ENCODE measurements at regions not wholly inside any gene's neighbourhood (a gene's known extent, or its start where the extent isn't known, plus 50 kb on each side); places are given as distances from the start of the nearest gene placed in this dataset.

GRCh38 chr1:56311766-56312165, 267.6 kb downstream of the PLPP3 start:
- no peak for DNase-seq

DNA sequence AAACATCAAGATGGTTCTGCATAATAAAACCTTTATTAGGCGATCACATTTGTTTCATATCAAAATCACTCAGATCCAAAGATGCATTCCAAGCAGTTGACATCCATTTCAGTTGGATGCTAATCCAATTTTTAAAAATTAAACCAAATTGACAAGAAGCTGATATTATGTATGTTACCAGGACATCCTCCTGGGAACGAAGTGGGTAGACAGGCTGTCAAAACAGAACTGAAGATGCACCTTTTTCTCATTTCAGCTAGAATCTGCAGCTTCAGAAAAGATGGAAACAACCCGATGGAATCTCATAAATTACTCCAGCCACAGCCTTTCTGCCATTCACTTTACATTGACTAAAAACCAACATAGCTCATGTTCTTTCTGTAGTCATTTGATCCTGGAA, 268.4 kb downstream of the PLPP3 start:
- no peak for DNase-seq

DNA sequence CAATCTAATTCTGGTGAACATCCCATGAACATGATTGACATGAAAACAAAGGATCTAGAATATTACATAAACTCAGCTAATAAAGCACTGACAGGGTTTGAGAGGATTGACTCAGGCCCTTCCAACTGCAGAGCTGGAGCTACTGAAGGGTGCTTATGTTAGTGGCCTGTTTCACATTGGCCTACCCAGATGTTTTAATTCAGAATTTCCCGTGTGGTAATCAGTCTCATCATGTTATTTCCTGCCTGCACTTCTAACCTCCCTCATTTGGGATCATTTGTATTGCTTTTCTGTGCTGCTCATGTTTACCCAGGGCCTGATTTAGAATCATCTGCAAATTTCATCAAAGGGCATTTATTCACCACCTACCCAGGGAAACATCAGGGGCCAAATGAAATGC, 270.3 kb downstream of the PLPP3 start:
- DNase-seq: no peak

DNA sequence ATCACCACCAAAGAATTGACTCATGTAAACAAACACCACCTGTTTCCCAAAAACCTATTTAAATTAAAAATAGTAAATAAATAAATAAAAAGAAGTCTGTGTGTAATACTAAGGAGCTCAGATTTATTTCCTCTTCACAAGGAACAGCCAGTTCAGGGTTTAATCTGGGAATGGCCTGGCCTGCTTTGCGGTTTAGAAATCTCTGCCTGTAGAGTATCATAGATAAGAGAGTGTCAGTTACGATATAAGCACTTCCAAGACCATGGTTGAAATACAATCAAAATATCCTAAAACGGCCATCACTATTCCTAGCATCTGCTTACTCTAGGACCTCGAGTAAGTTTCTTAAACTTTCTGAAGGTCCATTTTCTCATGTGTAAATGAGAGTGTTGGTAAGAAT, 274.4 kb downstream of the PLPP3 start:
- DNase-seq: no peak

DNA sequence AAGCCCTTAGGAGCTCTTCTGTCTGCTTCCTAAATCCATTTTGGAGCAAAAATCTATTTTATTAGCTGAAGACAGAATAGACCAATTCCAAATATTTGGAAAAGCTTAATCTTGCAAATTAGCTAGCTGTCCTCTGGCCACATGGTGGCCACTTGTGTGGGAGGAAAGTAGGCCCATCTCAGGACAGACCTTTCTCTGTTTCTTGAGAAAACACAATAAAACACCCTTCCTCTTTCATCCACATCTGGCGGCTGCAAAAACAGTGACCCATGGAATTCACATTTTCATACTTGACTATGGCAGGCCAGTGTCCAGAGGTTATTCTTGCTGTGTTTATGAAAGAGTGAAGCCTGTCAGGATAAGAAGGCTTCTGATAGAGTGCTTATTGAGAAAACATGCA, 275.6 kb downstream of the PLPP3 start:
- no peak for DNase-seq

DNA sequence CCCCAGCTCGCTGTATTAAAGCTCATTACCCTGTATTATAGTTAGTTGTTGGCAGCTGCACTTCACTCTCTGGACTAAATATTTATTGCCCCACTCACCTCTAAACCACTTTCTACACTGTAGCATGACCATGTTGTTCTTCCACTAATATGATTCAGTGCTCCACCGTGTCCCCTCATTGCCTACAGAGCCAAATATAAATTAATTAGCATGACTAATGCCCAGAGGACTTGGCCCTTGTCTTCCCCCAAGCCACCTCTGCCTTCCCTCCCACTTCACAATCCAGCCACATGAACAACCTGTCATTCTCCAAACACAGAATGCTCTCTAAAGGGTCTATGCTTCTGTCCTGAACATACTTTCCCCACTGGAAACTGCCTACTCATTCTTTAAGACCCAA, 276.5 kb downstream of the PLPP3 start:
- no peak for DNase-seq

- DNase-seq: no peak
Observed at GRCh38 chr1:56301791-56302190, 277.6 kb downstream of the PLPP3 start.

GRCh38 chr1:56300836-56301235, 278.5 kb downstream of the PLPP3 start:
- DNase-seq: no peak

GRCh38 chr1:56298866-56299265, 280.5 kb downstream of the PLPP3 start:
- no peak for DNase-seq

DNA sequence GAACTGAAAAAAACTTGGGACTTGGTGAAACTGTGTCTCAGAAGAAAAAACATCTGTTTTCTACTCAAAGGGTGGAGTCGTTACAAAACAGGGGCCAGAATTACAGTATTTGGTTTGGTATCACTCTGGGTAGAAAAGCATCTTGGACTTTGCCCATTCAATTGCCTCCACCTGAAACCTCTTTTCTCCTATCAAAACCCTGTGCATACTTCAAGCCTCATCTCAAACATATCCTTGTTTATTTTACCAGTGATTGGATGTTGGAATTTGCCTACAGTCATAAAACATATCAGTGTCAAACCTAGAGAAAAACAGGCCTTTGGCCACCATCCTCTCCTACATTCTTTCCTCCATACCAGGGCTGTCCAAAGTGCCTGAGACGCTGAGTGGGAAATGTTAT, 281.5 kb downstream of the PLPP3 start:
- no peak for DNase-seq

DNA sequence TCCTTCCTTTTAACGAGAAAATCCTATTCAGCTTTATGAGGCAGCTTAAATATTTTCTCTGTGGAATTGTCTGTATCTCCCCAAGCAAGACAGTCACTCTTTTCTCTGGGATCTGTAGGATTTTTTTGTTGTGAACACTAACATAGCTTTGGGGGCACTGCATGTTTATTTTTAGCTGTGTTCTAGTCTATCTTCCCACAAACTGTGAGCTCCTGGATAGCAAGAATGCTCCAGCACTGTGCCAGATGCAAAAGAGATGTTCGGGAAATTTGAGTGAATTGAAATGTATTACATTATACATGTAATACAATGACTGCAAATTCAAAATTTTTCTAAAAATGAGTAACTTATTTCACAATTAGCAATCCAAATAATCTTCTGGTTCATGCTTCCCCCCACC, 282.2 kb downstream of the PLPP3 start:
- no peak for DNase-seq

DNA sequence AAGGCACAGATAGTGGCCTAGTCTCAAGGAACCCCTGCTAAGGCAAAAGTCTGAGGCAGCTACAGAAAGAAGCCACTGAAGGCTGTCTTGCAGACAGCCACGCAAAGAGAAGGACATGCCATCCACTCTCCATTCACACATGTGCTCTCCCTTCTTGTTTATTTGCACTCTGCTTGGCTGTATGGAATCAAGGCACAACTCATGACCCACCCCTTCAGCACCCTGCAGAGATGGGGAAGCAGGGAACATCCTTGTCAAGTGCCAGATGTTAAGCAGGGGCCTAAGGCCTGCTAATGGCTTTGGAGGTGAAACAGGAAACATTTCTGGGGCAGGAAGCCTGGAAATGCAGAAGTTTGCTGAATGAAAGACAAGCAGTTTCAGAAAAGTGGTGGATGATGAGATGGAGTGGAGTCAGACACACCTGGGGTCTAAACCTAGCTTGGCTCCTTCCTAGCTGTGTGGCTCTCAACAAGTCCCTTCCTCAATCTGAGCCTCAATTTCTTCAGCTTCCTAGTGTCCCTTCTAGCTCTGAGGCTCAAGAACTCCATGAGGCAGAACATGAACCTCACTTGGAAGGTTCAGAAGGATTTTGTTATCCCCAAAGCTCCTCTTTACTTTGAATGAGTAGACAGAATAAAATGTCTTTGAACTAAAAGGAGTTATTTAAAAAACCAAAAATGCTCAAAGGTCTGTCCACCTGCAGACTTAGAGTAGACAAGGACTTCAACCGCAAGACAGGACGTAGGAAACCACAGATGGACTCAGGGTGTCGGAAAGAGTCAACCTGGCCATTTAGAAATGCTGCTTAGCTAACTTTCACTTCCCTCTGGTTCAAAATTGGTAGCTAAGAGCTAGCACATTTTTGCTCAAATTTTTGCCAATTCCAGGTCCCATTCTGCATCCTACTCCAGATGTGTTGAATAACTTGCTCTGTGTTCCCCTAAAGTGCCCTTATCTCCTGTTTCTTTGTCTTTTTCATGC, 283.1 kb downstream of the PLPP3 start:
- no peak for DNase-seq

- DNase-seq: no peak
Observed at GRCh38 chr1:56291374-56291919, 287.9 kb downstream of the PLPP3 start.

- no peak for DNase-seq
Observed at GRCh38 chr1:56289260-56289659, 290.1 kb downstream of the PLPP3 start.

- no peak for DNase-seq
Observed at GRCh38 chr1:56287721-56288120, 291.6 kb downstream of the PLPP3 start.

DNA sequence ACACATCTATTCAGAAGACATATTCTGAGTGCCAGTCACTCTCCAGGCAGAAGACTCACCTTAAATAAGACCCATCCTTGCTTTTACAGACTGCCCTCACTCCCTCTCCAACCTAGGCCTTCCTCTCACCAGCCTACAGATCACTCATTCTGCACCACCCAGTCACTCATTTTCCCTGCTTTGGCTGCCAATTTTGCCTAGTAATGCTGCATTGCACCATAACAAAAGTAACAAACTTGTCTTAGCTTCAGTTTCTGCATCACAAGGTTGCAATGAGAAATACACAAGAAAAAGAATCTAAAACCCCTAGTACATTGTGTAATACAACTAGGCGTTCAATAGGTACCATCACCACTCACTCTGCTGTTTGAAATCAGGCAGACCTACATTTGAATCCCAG, 292.4 kb downstream of the PLPP3 start:
- no peak for DNase-seq

DNA sequence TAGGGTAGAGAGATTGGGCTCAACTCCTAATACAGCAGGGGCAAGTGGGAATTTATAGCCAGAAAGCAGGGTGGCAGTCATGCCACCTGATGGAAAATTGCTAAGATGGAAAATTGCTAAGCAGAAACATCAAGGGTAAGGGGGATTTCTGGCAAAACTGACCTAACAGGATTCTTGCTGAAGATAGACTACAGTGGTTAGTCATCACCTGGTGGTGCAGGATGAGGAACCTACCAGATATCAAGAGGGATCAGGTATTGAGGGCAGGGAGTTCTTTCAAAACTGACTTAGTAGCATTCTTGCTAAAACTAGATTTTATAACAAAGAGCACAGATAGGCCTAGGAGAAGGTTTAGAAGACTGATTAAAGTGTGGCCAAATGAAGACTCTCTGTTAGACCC, 292.9 kb downstream of the PLPP3 start:
- no peak for DNase-seq

DNA sequence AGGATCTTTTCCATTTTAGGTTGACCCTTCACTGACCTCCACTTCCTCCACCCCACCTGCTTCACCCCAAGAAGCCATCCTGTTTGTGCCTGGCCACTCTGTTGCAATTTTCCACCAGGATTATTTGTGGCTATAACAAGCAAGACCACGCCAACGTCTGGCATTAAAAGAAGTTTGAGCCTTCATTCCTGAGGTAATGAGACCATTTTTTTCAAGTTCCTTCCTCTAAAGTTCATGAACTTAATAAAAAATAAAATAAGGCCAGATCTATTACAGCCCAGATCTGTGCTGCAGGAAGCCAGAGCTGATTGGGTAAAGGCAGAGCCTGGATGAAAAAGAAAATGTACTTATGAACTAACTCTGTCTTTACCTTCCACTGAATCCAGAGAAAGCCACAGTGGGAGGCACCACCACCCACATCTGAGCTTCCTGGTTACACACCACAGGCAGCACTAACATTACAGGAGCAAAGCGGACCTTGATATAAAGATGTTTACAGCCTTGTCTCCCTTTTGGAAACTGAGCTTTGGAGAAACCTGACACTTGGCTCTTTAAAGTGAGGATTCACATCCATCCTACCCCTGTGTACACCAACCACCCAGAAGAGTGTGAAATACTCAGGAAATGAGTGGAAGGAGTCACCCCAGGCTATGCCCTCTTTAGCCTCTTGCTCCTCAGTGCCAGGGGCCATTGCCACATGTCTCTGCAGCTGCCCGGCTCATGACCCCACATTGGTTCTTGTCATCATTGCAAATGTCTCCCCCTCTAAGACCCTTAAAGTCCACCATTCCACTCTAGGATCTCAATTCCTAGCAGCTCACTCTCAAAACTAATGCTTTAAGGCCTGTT, 293.6 kb downstream of the PLPP3 start:
- no peak for DNase-seq

- DNase-seq: no peak
Observed at GRCh38 chr1:56284928-56285327, 294.4 kb downstream of the PLPP3 start.

DNA sequence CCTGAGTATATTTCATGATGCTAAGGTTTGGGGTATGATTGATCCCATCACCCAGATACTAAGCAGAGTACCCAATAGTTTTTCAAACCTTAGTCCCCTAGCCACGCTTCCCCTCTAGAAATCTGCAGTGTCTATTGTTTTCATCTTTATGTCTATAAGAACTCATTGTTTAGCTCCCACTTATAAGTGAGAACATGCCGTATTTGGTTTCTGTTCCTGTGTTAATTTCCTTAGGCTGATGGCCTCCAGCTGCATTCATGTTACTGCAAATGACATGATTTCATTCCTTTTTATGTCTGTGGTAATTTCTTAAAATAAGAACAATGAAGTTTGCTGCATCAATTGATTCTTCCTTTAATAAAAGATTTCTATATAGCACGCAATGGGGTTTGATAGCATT, 301.3 kb downstream of the PLPP3 start:
- no peak for DNase-seq

DNA sequence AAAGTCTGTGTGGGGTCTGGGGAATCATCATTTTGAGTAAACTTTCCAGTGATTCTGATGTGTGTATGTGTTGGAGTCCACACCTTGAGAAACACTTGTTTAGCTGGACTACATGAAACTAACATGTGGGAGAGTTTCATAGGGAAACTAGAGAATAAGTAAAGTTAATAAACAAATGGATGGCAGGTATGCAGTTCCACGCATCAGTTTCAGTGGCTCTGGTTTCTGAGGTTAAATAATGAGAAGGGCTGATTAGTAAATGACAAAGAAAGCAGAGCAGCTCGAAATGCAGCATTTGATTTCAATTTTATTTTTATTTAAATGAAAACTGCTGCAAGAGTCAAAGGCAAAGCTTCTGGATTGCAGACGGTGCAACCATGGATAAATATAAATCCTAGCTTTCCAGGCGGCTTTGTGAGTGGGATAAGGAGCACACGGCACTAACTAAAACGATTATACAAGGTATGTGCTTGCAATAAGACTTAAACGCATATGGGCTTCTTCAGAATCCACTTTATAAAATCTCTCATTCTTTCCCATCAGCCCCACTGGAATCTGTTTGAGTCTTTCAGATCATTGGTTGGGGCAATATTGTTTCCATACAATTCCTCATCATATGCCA, 310.7 kb downstream of the PLPP3 start:
- DNase-seq: no peak

GRCh38 chr1:56267611-56268010, 311.8 kb downstream of the PLPP3 start:
- DNase-seq: no peak

GRCh38 chr1:56266359-56266758, 313.0 kb downstream of the PLPP3 start:
- no peak for DNase-seq

Data from C1 segment of cervical spinal cord (tissue), 14 donors.